22Rv1 (cell line): ENCODE measurements at regions not wholly inside any gene's neighbourhood (a gene's known extent, or its start where the extent isn't known, plus 50 kb on each side); places are given as distances from the start of the nearest gene placed in this dataset.

Experiments used
- CTCF ChIP-seq: fragments of 450-650 bp; IDR thresholded peaks from 2 replicates; pipeline ENCODE4 v1.5.1; 2017; ENCODE audit warnings: mild to moderate bottlenecking
- ZFX ChIP-seq: fragments of 450-650 bp; IDR thresholded peaks from 2 replicates; pipeline ENCODE4 v1.6.1; 2017; ENCODE audit warnings: antibody characterized with exemption, borderline replicate concordance

- TF ChIP-seq CTCF (no peak), ZFX (no peak)
Measured at GRCh38 chr3:44019736-44020135, 221.9 kb upstream of the TOPAZ1 start.
